PC-9 (cell line): ENCODE measurements at regions not wholly inside any gene's neighbourhood (a gene's known extent, or its start where the extent isn't known, plus 50 kb on each side); places are given as distances from the start of the nearest gene placed in this dataset.

ENCODE experiments used
- EZH2 ChIP-seq: fragments of 200-600 bp; sonication (generic); IDR thresholded peaks from 2 replicates; pipeline ENCODE4 v1.8.0; 2017; ENCODE audit warnings: antibody characterized with exemption, low read depth
- TF ChIP-seq, protein P1 (sequence below): fragments of 200-600 bp; sonication (generic); conservative IDR thresholded peaks from 2 replicates; pipeline ENCODE4 v1.6.1; 2017; ENCODE audit warnings: mixed run types, antibody characterized with exemption, mild to moderate bottlenecking, moderate library complexity

DNA sequence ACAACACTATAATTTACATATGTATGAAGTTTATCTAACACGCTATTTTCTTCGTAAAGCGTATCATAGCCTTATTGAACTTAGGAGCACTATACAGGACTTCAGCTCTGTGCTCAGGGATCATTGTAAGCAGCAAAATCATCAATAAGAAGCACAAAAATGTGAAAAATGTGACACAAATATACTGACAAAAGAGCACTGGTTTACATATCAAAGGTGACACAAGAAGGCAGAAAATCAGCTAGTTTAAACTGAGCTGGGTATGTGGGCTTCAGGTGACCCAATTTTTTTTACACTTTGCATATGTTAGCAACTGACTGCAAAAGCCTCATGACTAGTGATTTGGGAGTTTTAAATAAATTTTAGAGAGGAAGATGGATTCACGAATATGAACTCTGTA lies 215.2 kb upstream of the CHORDC1 start:
- TF ChIP-seq, protein P1, sequence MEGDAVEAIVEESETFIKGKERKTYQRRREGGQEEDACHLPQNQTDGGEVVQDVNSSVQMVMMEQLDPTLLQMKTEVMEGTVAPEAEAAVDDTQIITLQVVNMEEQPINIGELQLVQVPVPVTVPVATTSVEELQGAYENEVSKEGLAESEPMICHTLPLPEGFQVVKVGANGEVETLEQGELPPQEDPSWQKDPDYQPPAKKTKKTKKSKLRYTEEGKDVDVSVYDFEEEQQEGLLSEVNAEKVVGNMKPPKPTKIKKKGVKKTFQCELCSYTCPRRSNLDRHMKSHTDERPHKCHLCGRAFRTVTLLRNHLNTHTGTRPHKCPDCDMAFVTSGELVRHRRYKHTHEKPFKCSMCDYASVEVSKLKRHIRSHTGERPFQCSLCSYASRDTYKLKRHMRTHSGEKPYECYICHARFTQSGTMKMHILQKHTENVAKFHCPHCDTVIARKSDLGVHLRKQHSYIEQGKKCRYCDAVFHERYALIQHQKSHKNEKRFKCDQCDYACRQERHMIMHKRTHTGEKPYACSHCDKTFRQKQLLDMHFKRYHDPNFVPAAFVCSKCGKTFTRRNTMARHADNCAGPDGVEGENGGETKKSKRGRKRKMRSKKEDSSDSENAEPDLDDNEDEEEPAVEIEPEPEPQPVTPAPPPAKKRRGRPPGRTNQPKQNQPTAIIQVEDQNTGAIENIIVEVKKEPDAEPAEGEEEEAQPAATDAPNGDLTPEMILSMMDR = no peak
- TF ChIP-seq EZH2 = no peak
